ENCODE measurements at regions not wholly inside any gene's neighbourhood (a gene's known extent, or its start where the extent isn't known, plus 50 kb on each side); places are given as distances from the start of the nearest gene placed in this dataset.

DNA sequence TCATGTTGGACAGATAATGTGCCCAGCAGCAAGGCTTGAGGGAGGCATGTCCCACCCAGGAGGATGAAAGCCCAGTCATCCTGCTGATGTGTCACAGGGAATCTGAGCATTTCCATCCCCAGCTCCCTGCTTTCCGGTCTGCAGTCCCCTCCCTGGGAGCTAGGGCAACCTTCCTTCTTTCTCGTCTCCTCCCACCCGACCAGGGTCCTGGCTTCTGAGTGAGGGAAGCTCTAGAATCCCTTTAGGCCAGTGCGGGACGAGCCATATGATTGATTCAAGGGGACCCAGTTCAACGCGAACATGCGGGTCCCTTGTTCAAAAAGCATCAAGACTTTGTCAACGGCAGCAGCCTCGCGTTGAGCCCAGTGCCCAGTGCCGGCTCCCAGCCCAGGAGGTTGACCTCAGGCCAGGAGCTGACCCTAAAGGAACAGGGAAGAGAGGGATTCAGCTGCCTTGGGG, 96.7 kb upstream of the TMPRSS2 start:
- TF ChIP-seq, protein P1, sequence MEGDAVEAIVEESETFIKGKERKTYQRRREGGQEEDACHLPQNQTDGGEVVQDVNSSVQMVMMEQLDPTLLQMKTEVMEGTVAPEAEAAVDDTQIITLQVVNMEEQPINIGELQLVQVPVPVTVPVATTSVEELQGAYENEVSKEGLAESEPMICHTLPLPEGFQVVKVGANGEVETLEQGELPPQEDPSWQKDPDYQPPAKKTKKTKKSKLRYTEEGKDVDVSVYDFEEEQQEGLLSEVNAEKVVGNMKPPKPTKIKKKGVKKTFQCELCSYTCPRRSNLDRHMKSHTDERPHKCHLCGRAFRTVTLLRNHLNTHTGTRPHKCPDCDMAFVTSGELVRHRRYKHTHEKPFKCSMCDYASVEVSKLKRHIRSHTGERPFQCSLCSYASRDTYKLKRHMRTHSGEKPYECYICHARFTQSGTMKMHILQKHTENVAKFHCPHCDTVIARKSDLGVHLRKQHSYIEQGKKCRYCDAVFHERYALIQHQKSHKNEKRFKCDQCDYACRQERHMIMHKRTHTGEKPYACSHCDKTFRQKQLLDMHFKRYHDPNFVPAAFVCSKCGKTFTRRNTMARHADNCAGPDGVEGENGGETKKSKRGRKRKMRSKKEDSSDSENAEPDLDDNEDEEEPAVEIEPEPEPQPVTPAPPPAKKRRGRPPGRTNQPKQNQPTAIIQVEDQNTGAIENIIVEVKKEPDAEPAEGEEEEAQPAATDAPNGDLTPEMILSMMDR (IDR thresholded peaks at IDR 0.05): no peak
- TF ChIP-seq MEF2A (IDR thresholded peaks at IDR 0.05; ENCODE audit: borderline replicate concordance, low read depth): no peak
- TF ChIP-seq RCOR1 (IDR thresholded peaks at IDR 0.05; ENCODE audit: low read length): no peak
- no peak for TF ChIP-seq EZH2phosphoT487 (IDR thresholded peaks at IDR 0.05; ENCODE audit: borderline replicate concordance, low read depth)
- no peak for TF ChIP-seq EP300 (IDR thresholded peaks at IDR 0.05; ENCODE audit: borderline replicate concordance in 1 of 2, low read depth in 1 of 2, low read length in 1 of 2)
- TF ChIP-seq RFX5 (IDR thresholded peaks at IDR 0.05; ENCODE audit: low read length): no peak
- TF ChIP-seq TEAD4 (IDR thresholded peaks at IDR 0.05; ENCODE audit: borderline replicate concordance, insufficient read depth): no peak
- TF ChIP-seq FOXM1 (IDR thresholded peaks at IDR 0.05; ENCODE audit: low read depth): no peak
- TF ChIP-seq CHD2 (IDR thresholded peaks at IDR 0.05; ENCODE audit: low read length, partially characterized antibody): no peak

All from SK-N-SH (cell line).